K562 (cell line): ENCODE measurements at regions not wholly inside any gene's neighbourhood (a gene's known extent, or its start where the extent isn't known, plus 50 kb on each side); places are given as distances from the start of the nearest gene placed in this dataset.

Source experiments
- BRF1 ChIP-seq: IDR thresholded peaks from 3 replicates; pipeline ENCODE4 v1.6.1; 2011; ENCODE audit warnings: borderline replicate concordance, mild to moderate bottlenecking; ENCODE audit not compliant: insufficient read length; ENCODE audit errors: extremely low read depth
- EP300 ChIP-seq: IDR thresholded peaks from 2 replicates; pipeline ENCODE4 v1.6.1; 2012; ENCODE audit warnings: low read length, improper control_type of control experiment
- FOSL1 ChIP-seq: fragments of 200-800 bp; sonication (Bioruptor generic); conservative IDR thresholded peaks from 2 replicates; pipeline ENCODE4 v1.6.1; 2016; ENCODE audit warnings: missing genetic modification characterization, missing compliant biosample characterization
- LCOR ChIP-seq: sonication (generic); formaldehyde crosslinking; IDR thresholded peaks from 2 replicates; pipeline ENCODE4 v1.8.0; 2022; ENCODE audit warnings: mild to moderate bottlenecking, missing genetic modification reagents
- MAFF ChIP-seq: IDR thresholded peaks from 2 replicates; pipeline ENCODE4 v1.6.1; 2012; ENCODE audit warnings: low read length, improper control_type of control experiment
- RHOXF2B ChIP-seq: fragments of 250-450 bp; sonication (Bioruptor Pico); conservative IDR thresholded peaks from 2 replicates; pipeline ENCODE4 v1.5.1; 2021
- YY1 ChIP-seq, 3 experiments: IDR thresholded peaks; 2 replicates each; pipeline ENCODE4 v1.6.1; 2011; ENCODE audit warnings: low read length in 2 of 3, mild to moderate bottlenecking in 2 of 3, moderate library complexity in 2 of 3, borderline replicate concordance in 1 of 3, control low read depth in 1 of 3, low read depth in 1 of 3; ENCODE audit not compliant: insufficient read depth in 3 of 3, insufficient replicate concordance in 2 of 3, control insufficient read depth in 1 of 3, insufficient read length in 1 of 3; ENCODE audit errors: extremely low read depth in 1 of 3
- TF ChIP-seq, protein P1 (sequence below): sonication (generic); formaldehyde crosslinking; IDR thresholded peaks from 2 replicates; pipeline ENCODE4 v1.8.1; 2022; ENCODE audit warnings: missing genetic modification reagents

DNA sequence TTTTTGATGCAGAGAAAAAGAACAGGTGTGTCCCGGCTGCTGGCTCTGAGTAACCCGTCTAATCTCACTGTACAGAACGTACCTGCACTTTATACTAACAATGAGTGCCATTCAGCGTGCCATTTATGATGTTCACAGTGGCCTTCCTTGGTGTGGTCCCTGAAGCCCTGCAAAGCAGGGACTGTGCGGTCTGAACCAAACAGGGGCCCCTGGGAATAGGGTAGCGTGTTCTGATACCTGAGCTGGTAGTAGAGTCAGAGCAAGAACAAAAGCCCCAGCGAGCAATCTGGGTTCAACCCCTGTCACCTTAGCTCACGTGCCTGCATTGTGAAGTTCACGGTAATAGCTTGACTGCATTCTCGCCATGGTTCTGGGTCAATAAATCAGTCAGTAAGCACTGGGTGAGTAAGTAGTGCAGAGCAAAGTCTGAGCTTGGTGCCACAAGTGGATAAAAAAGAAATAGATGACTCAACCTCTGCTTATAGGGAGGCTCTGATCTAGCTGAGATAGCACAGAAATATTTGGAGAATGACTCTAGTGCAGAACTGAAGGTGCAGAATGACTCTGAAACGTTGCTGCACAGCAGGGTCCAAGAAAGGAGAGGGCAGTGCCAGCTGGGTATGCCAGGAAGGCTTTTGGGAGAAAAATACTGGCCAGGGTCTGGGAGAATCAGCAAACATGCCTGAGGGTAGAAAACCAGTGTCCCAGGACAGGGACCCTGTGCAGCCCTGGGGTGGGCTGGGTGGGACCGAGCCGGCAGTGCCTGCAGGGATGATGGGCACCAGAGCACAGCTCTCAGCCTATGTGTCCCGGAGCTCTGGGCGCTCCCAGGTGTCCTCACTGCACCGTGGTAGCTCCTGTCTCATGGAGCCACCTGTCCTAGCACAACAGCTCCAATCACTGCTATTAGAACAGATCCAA is 125.9 kb downstream of the RHOU start:
- TF ChIP-seq EP300 (no peak), MAFF (no peak), LCOR (no peak), FOSL1 (tag) (peak; percentile 49; the same call in 1 of the 2 replicates), YY1 (IDR thresholded peaks at IDR 0.05; ENCODE audit: borderline replicate concordance in 1 of 3, control insufficient read depth in 1 of 3, extremely low read depth in 1 of 3, insufficient read depth in 3 of 3, insufficient read length in 1 of 3, insufficient replicate concordance in 2 of 3, low read depth in 1 of 3, low read length in 2 of 3) (no peak), RHOXF2B (CRISPR knock-in tag) (no peak), BRF1 (no peak)
- TF ChIP-seq, protein P1, sequence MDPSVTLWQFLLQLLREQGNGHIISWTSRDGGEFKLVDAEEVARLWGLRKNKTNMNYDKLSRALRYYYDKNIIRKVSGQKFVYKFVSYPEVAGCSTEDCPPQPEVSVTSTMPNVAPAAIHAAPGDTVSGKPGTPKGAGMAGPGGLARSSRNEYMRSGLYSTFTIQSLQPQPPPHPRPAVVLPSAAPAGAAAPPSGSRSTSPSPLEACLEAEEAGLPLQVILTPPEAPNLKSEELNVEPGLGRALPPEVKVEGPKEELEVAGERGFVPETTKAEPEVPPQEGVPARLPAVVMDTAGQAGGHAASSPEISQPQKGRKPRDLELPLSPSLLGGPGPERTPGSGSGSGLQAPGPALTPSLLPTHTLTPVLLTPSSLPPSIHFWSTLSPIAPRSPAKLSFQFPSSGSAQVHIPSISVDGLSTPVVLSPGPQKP (CRISPR knock-in tag) = no peak
